ENCODE measurements at regions not wholly inside any gene's neighbourhood (a gene's known extent, or its start where the extent isn't known, plus 50 kb on each side); places are given as distances from the start of the nearest gene placed in this dataset.
"Not testable (repeated sequence)": the region's sequence is repeated elsewhere in the genome, so short reads cannot be mapped to it uniquely, and the experiment has no call there.

- no peak for DNase-seq (ENCODE audit: low read depth, low spot score)
Observed at GRCh38 chr6:145270464-145270863, 464.9 kb downstream of the EPM2A start.

GRCh38 chr6:145271040-145271439 is 464.3 kb downstream of the EPM2A start:
- no peak for DNase-seq (ENCODE audit: low read depth, low spot score)

- DNase-seq (ENCODE audit: low read depth, low spot score), result no peak
Observed at GRCh38 chr6:145271577-145271976, 463.7 kb downstream of the EPM2A start.

- DNase-seq (ENCODE audit: low read depth, low spot score), result no peak
Observed at GRCh38 chr6:145272246-145272645, 463.1 kb downstream of the EPM2A start.

- no peak for DNase-seq (ENCODE audit: low read depth, low spot score)
Observed at GRCh38 chr6:145273136-145273535, 462.2 kb downstream of the EPM2A start.

- DNase-seq (ENCODE audit: low read depth, low spot score), result no peak
Observed at GRCh38 chr6:145274083-145274482, 461.2 kb downstream of the EPM2A start.

- no peak for DNase-seq (ENCODE audit: low read depth, low spot score)
Observed at GRCh38 chr6:145275019-145275418, 460.3 kb downstream of the EPM2A start.

- no peak for DNase-seq (ENCODE audit: low read depth, low spot score)
Observed at GRCh38 chr6:145275787-145276186, 459.5 kb downstream of the EPM2A start.

GRCh38 chr6:145276756-145277155 is 458.6 kb downstream of the EPM2A start:
- no peak for DNase-seq (ENCODE audit: low read depth, low spot score)

- DNase-seq (ENCODE audit: low read depth, low spot score), result no peak
Observed at GRCh38 chr6:145277358-145278086, 457.8 kb downstream of the EPM2A start.

GRCh38 chr6:145278163-145278807 is 457.0 kb downstream of the EPM2A start:
- DNase-seq (ENCODE audit: low read depth, low spot score), result no peak

- DNase-seq (ENCODE audit: low read depth, low spot score), result no peak
Observed at GRCh38 chr6:145279551-145279950, 455.8 kb downstream of the EPM2A start.

- DNase-seq (ENCODE audit: low read depth, low spot score), result no peak
Observed at GRCh38 chr6:145279993-145280392, 455.3 kb downstream of the EPM2A start.

- not testable (repeated sequence) for DNase-seq (ENCODE audit: low read depth, low spot score)
Observed at GRCh38 chr6:145283209-145283608, 452.1 kb downstream of the EPM2A start.

GRCh38 chr6:145283856-145284255 is 451.5 kb downstream of the EPM2A start:
- DNase-seq (ENCODE audit: low read depth, low spot score), result no peak

GRCh38 chr6:145286916-145287315 is 448.4 kb downstream of the EPM2A start:
- no peak for DNase-seq (ENCODE audit: low read depth, low spot score)

GRCh38 chr6:145289573-145289972 is 445.7 kb downstream of the EPM2A start:
- DNase-seq (ENCODE audit: low read depth, low spot score), result no peak

GRCh38 chr6:145290122-145290521 is 445.2 kb downstream of the EPM2A start:
- no peak for DNase-seq (ENCODE audit: low read depth, low spot score)

- no peak for DNase-seq (ENCODE audit: low read depth, low spot score)
Observed at GRCh38 chr6:145292066-145292465, 443.3 kb downstream of the EPM2A start.

- DNase-seq (ENCODE audit: low read depth, low spot score), result no peak
Observed at GRCh38 chr6:145294942-145295341, 440.4 kb downstream of the EPM2A start.

GRCh38 chr6:145295746-145296145 is 439.6 kb downstream of the EPM2A start:
- no peak for DNase-seq (ENCODE audit: low read depth, low spot score)

GRCh38 chr6:145305670-145306069 is 429.6 kb downstream of the EPM2A start:
- no peak for DNase-seq (ENCODE audit: low read depth, low spot score)

- no peak for DNase-seq (ENCODE audit: low read depth, low spot score)
Observed at GRCh38 chr6:145306489-145306888, 428.8 kb downstream of the EPM2A start.

All from iPS DF 19.7 (cell line).